AG10803 (cell line): ENCODE measurements at regions not wholly inside any gene's neighbourhood (a gene's known extent, or its start where the extent isn't known, plus 50 kb on each side); places are given as distances from the start of the nearest gene placed in this dataset.

ENCODE experiments used
- DNase-seq: peaks from one replicate; pipeline ENCODE4 v3.0.0; 2010; ENCODE audit warnings: low read depth
- H3K4me3 ChIP-seq: 2 replicates; pipeline ENCODE4 v1.5.1; 2011; ENCODE audit warnings: mild to moderate bottlenecking, low read length, control low read depth
- CTCF ChIP-seq: conservative IDR thresholded peaks from 2 replicates; pipeline ENCODE4 v1.5.1; 2011; ENCODE audit warnings: mild to moderate bottlenecking, low read length, control low read depth, inconsistent platforms

GRCh38 chr6:120652506-120652905, 681.8 kb downstream of the TBC1D32 start:
- no peak for DNase-seq
- TF ChIP-seq CTCF: no peak
- no peak overlapping the region for H3K4me3 ChIP-seq

GRCh38 chr6:120648713-120649112, 685.6 kb downstream of the TBC1D32 start:
- no peak for TF ChIP-seq CTCF
- DNase-seq: no peak
- H3K4me3 ChIP-seq: no peak overlapping the region

GRCh38 chr6:120646101-120646500, 688.2 kb downstream of the TBC1D32 start:
- DNase-seq: no peak
- TF ChIP-seq CTCF: no peak
- no peak overlapping the region for H3K4me3 ChIP-seq

- no peak overlapping the region for H3K4me3 ChIP-seq
- TF ChIP-seq CTCF: no peak
- DNase-seq: no peak
Observed at GRCh38 chr6:120632975-120633374, 701.3 kb downstream of the TBC1D32 start.

- DNase-seq: no peak
- TF ChIP-seq CTCF: no peak
Observed at GRCh38 chr6:120627612-120628011, 706.7 kb downstream of the TBC1D32 start.

GRCh38 chr6:120622127-120622631, 712.1 kb downstream of the TBC1D32 start:
- H3K4me3 ChIP-seq: no peak overlapping the region
- no peak for DNase-seq
- no peak for TF ChIP-seq CTCF

More at GRCh38 chr6:120627612-120628011, 706.7 kb downstream of the TBC1D32 start:
- no peak overlapping the region for H3K4me3 ChIP-seq

- no peak for TF ChIP-seq CTCF
- DNase-seq: no peak
- H3K4me3 ChIP-seq: no peak overlapping the region
Observed at GRCh38 chr6:120620900-120621299, 713.4 kb downstream of the TBC1D32 start.
